BJ (cell line): ENCODE measurements at regions not wholly inside any gene's neighbourhood (a gene's known extent, or its start where the extent isn't known, plus 50 kb on each side); places are given as distances from the start of the nearest gene placed in this dataset.

ENCODE experiments used
- CTCF ChIA-PET: fragments of 350-600 bp; formaldehyde crosslinking; extraction: SDS; loops from one replicate; lab custom pipeline; 2021; ENCODE audit warnings: antibody characterized with exemption, inconsistent platforms; lab: Yijun Ruan, JAX
- POLR2A ChIA-PET: fragments of 300-600 bp; sonication (Branson Sonifier 250); formaldehyde crosslinking; extraction: SDS; loops from one replicate; lab custom pipeline; 2021; ENCODE audit warnings: antibody characterized with exemption; lab: Charles Lee
- DNase-seq: peaks from one replicate; pipeline ENCODE4 v3.0.0-alpha.2; 2011; ENCODE audit warnings: low read depth
- H3K27me3 ChIP-seq: 2 replicates; pipeline ENCODE4 v1.6.0; 2011; ENCODE audit warnings: low read length; ENCODE audit not compliant: control insufficient read depth, insufficient read depth
- H3K36me3 ChIP-seq: 2 replicates; pipeline ENCODE4 v1.5.1; 2011; ENCODE audit warnings: low read length; ENCODE audit not compliant: control insufficient read depth, insufficient read depth
- H3K4me3 ChIP-seq: 2 replicates; pipeline ENCODE4 v1.5.1; 2011; ENCODE audit warnings: low read depth, mild to moderate bottlenecking, control low read depth, low read length
- CTCF ChIP-seq: IDR thresholded peaks from 2 replicates; pipeline ENCODE4 v1.5.1; 2011; ENCODE audit warnings: low read depth, mild to moderate bottlenecking, control low read depth, inconsistent platforms, low read length, moderate library complexity; ENCODE audit not compliant: insufficient read depth

- Histone ChIP-seq H3K27me3 (no peaks in the 10 kb centered on the region), H3K36me3 (no peaks in the 10 kb centered on the region), H3K4me3 (no peak overlapping the region)
- DNase-seq, result no peak
- ChIA-PET CTCF (no interaction called here), POLR2A (no interaction called here)
- TF ChIP-seq CTCF, result no peak
Observed at GRCh38 chr14:101200650-101201516, 297.4 kb upstream of the RTL1 start.

GRCh38 chr14:101201535-101202151, 298.1 kb upstream of the RTL1 start:
- H3K4me3 ChIP-seq, result no peak overlapping the region
- CTCF ChIA-PET, result no interaction called here
- no peak for DNase-seq
- H3K36me3 ChIP-seq, result no peaks in the 10 kb centered on the region
- TF ChIP-seq CTCF, result no peak
- POLR2A ChIA-PET, result no interaction called here
- no peaks in the 10 kb centered on the region for H3K27me3 ChIP-seq

GRCh38 chr14:101202627-101203404, 299.3 kb upstream of the RTL1 start:
- TF ChIP-seq CTCF, result no peak
- no peak overlapping the region for H3K4me3 ChIP-seq
- H3K36me3 ChIP-seq, result no peaks in the 10 kb centered on the region
- ChIA-PET CTCF (no interaction called here), POLR2A (no interaction called here)
- DNase-seq, result no peak
- H3K27me3 ChIP-seq, result no peaks in the 10 kb centered on the region

GRCh38 chr14:101206556-101206955, 303.0 kb upstream of the RTL1 start:
- CTCF ChIA-PET, result no interaction called here
- TF ChIP-seq CTCF, result no peak
- POLR2A ChIA-PET, result no interaction called here
- no peaks in the 10 kb centered on the region for H3K27me3 ChIP-seq
- no peak for DNase-seq
- no peak overlapping the region for H3K4me3 ChIP-seq
- H3K36me3 ChIP-seq, result no peaks in the 10 kb centered on the region

GRCh38 chr14:101207041-101207440, 303.5 kb upstream of the RTL1 start:
- CTCF ChIA-PET, result no interaction called here
- no peak for DNase-seq
- H3K36me3 ChIP-seq, result no peaks in the 10 kb centered on the region
- no peak for TF ChIP-seq CTCF
- H3K27me3 ChIP-seq, result no peaks in the 10 kb centered on the region
- POLR2A ChIA-PET, result no interaction called here
- H3K4me3 ChIP-seq, result no peak overlapping the region
